K562 (cell line): ENCODE measurements at regions not wholly inside any gene's neighbourhood (a gene's known extent, or its start where the extent isn't known, plus 50 kb on each side); places are given as distances from the start of the nearest gene placed in this dataset.

Experiments used
- ATAC-seq: fragments of 200-7000 bp; cut with Tn5 transposase; 3 replicates; pipeline ENCODE4 v1.9.1; 2020; ENCODE audit warnings: moderate library complexity
- BruUV-seq: library from RNA; stranded (reverse); fragments of 400-500 nt; replicated peaks from 2 replicates; lab custom pipeline; 2021; lab: Mats Ljungman, UMichigan
- CTCF ChIA-PET: fragments of 300-600 bp; formaldehyde crosslinking; extraction: SDS; loops from one replicate; lab custom pipeline; 2021; ENCODE audit warnings: low intra/inter-chr PET ratio; lab: Yijun Ruan, JAX
- POLR2A ChIA-PET: fragments of 300-600, 350-650 bp; sonication (Branson Sonifier 250); formaldehyde crosslinking; extraction: SDS; loops from one replicate; lab custom pipeline; 2021; ENCODE audit warnings: antibody characterized with exemption, inconsistent platforms; lab: Yijun Ruan, JAX
- DNase-seq, 4 experiments: peaks; one replicate each; pipeline versions ENCODE4 v3.0.0 to v3.0.0-alpha.2; 2011 to 2018; ENCODE audit warnings: low spot score in 3 of 4, mixed read lengths in 3 of 4; ENCODE audit errors: extremely low read depth in 1 of 4
- FAIRE-seq: peaks from 2 replicates; lab custom pipeline; 2011; peaks lifted over from hg19 to GRCh38; lab: Jason Lieb, UNC
- H2AFZ ChIP-seq: 2 replicates; pipeline ENCODE4 v1.6.0; 2011; ENCODE audit warnings: low read depth, low read length, control low read depth, inconsistent platforms
- H3K27ac ChIP-seq: fragments of 200-600 bp; 3 replicates; pipeline ENCODE4 v1.8.0; 2011; ENCODE audit warnings: low read depth, mild to moderate bottlenecking, control low read depth, inconsistent platforms, low read length, moderate library complexity, mixed read lengths; ENCODE audit errors: extremely low read depth
- H3K27me3 ChIP-seq, 2 experiments: fragments of 300-600 bp in 1 of 2; 2 replicates in 1 of 2; 3 replicates in 1 of 2; pipeline versions ENCODE4 v1.6.0 to v1.8.0; 2011; ENCODE audit warnings: inconsistent platforms in 2 of 2, low read length in 2 of 2, mild to moderate bottlenecking in 1 of 2, mixed read lengths in 1 of 2, moderate library complexity in 1 of 2; ENCODE audit not compliant: control insufficient read depth in 2 of 2, insufficient read depth in 2 of 2
- H3K36me3 ChIP-seq: fragments of 300-600 bp; 3 replicates; pipeline ENCODE4 v1.8.0; 2011; ENCODE audit warnings: mild to moderate bottlenecking, low read length, inconsistent platforms; ENCODE audit not compliant: control insufficient read depth, insufficient read depth
- H3K4me1 ChIP-seq, 2 experiments: fragments of 200-600 bp in 1 of 2; replicated peaks in 1 of 2; 2 replicates in 1 of 2; 3 replicates in 1 of 2; pipeline versions ENCODE4 v1.5.1 to v1.8.0; 2011; ENCODE audit warnings: inconsistent platforms in 2 of 2, low read length in 2 of 2, mild to moderate bottlenecking in 1 of 2, mixed read lengths in 1 of 2, moderate library complexity in 1 of 2; ENCODE audit not compliant: control insufficient read depth in 2 of 2, insufficient read depth in 2 of 2
- H3K4me2 ChIP-seq: 2 replicates; pipeline ENCODE4 v1.6.1; 2011; ENCODE audit warnings: low read length, control low read depth, inconsistent platforms, mixed read lengths; ENCODE audit not compliant: insufficient read depth
- H3K4me3 ChIP-seq: fragments of 200-600 bp; sonication (generic), shearing (Covaris generic); 2 replicates; pipeline ENCODE4 v1.5.1; 2016; ENCODE audit warnings: control low read depth, inconsistent platforms
- H3K79me2 ChIP-seq: fragments of 200-600 bp; 3 replicates; pipeline ENCODE4 v1.8.0; 2011; ENCODE audit warnings: low read length, inconsistent platforms; ENCODE audit not compliant: control insufficient read depth, insufficient read depth
- H3K9ac ChIP-seq, 2 experiments: 2 replicates each; pipeline versions ENCODE4 v1.6.0 to v1.6.1; 2011; ENCODE audit warnings: low read depth in 2 of 2, low read length in 2 of 2, control low read depth in 1 of 2, inconsistent platforms in 1 of 2, mild to moderate bottlenecking in 1 of 2, mixed read lengths in 1 of 2; ENCODE audit not compliant: insufficient read depth in 1 of 2
- H3K9me1 ChIP-seq: one replicate; pipeline ENCODE4 v1.6.0; 2011; ENCODE audit warnings: inconsistent platforms, mild to moderate bottlenecking, low read length, moderate library complexity; ENCODE audit not compliant: control insufficient read depth, insufficient read depth
- H3K9me3 ChIP-seq: replicated peaks from 2 replicates; pipeline ENCODE4 v1.5.1; 2011; ENCODE audit warnings: low read depth, low read length, inconsistent platforms; ENCODE audit not compliant: control insufficient read depth, insufficient read depth
- H4K20me1 ChIP-seq: replicated peaks from 2 replicates; pipeline ENCODE4 v1.6.1; 2011; ENCODE audit warnings: low read length, inconsistent platforms, mixed read lengths; ENCODE audit not compliant: control insufficient read depth, insufficient read depth
- DDX20 ChIP-seq: fragments of 450-650 bp; IDR thresholded peaks from 2 replicates; pipeline ENCODE4 v1.6.1; 2016; ENCODE audit warnings: missing genetic modification characterization, low read depth, mild to moderate bottlenecking, missing compliant biosample characterization, moderate library complexity
- EHMT2 ChIP-seq: fragments of 450-650 bp; IDR thresholded peaks from 2 replicates; pipeline ENCODE4 v1.6.1; 2018; ENCODE audit warnings: antibody characterized with exemption
- FOXK2 ChIP-seq, 2 experiments: fragments of 450-650 bp; IDR thresholded peaks in 1 of 2; conservative IDR thresholded peaks in 1 of 2; 2 replicates each; pipeline ENCODE4 v1.6.1; 2016; ENCODE audit warnings: low read depth in 2 of 2, mild to moderate bottlenecking in 1 of 2
- HBP1 ChIP-seq: fragments of 450-650 bp; formaldehyde crosslinking; IDR thresholded peaks from 2 replicates; pipeline ENCODE4 v1.4.0; 2022; ENCODE audit warnings: missing genetic modification characterization
- MAFF ChIP-seq: IDR thresholded peaks from 2 replicates; pipeline ENCODE4 v1.6.1; 2012; ENCODE audit warnings: low read length, improper control_type of control experiment
- NR3C1 ChIP-seq: sonication (generic); formaldehyde crosslinking; IDR thresholded peaks from 2 replicates; pipeline ENCODE4 v1.8.1; 2022; ENCODE audit warnings: missing genetic modification reagents
- POLR3G ChIP-seq: IDR thresholded peaks from 2 replicates; pipeline ENCODE4 v1.6.1; 2011; ENCODE audit not compliant: insufficient read length, insufficient replicate concordance; ENCODE audit errors: extremely low read depth
- PURB ChIP-seq: sonication (generic); formaldehyde crosslinking; IDR thresholded peaks from 2 replicates; pipeline ENCODE4 v1.9.0; 2021; ENCODE audit warnings: low read depth, mild to moderate bottlenecking, missing genetic modification reagents
- ZNF165 ChIP-seq: fragments of 250-450 bp; sonication (Bioruptor Pico); IDR thresholded peaks from 2 replicates; pipeline ENCODE4 v1.4.0; 2020; ENCODE audit warnings: borderline replicate concordance
- WGBS: fragments of 100-300 bp; shearing (Covaris generic); methylation state at CpG from one replicate; pipeline ENCODE4 v1.1.6; 2016; ENCODE audit warnings: low coverage, mixed read lengths; ENCODE audit not compliant: insufficient coverage; ENCODE audit errors: missing lambda C conversion rate; 5-methylcytosine and 5-hydroxymethylcytosine counted together
- in situ Hi-C: fragments of 300-500 bp; cut with MboI; formaldehyde crosslinking; loops from 4 replicates; pipeline ENCODE4 v1.15.0; 2018; ENCODE audit warnings: inconsistent platforms, mixed read lengths
- intact Hi-C: fragments of 100-400 bp; cut with micrococcal nuclease; formaldehyde crosslinking; loops from 2 replicates; pipeline ENCODE4 v1.14.2; 2022
- TF ChIP-seq, protein P1 (sequence below): sonication (generic); formaldehyde crosslinking; IDR thresholded peaks from 2 replicates; pipeline ENCODE4 v1.8.1; 2023; ENCODE audit warnings: mild to moderate bottlenecking, missing genetic modification reagents, moderate library complexity

DNA sequence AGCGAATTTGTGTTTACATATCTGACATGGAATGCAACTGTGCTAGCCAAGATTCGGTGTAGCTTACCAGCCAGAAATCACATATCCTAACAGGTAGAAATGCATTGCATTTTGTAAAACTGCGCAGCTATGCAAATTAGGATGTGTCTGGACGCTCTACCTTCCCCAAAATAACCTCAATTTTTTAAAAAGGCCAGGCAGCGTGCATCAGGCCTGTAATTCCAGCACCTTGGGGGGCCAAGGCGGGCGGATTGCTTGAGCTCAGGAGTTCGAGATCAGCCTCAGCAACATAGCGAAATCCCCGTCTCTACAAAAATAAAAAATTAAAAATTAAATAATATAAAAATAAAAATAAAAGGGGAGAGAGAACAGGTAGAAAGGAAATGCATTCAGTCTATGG lies 305.0 kb downstream of the TYW1 start:
- Histone ChIP-seq H3K4me1 (peaks cover 0 to 15% of the 10 kb centered on the region in 2 experiments; a peak in 1 of 5 replicates), H3K4me2 (peak overlapping the region; percentile 97), H3K27ac (peak overlapping the region; percentile 94), H4K20me1 (no peaks in the 10 kb centered on the region), H3K27me3 (no peaks in the 10 kb centered on the region), H2AFZ (peak overlapping the region; percentile 99), H3K36me3 (peaks cover 29% of the 10 kb centered on the region), H3K9me1 (no peaks in the 10 kb centered on the region), H3K4me3 (peak overlapping the region; percentile 67), H3K9me3 (no peaks in the 10 kb centered on the region), H3K79me2 (peaks cover 52% of the 10 kb centered on the region), H3K9ac (peak overlapping the region; percentile 93 to 99)
- in situ Hi-C loops (no loop called here), intact Hi-C loops (no loop called here)
- FAIRE-seq (no peak), ATAC-seq (no peak), DNase-seq (peak in 1 of 4 experiments; percentile 16)
- CTCF ChIA-PET: no interaction called here
- BruUV-seq: no TSS peak
- TF ChIP-seq ZNF165 (no peak), FOXK2 (conservative IDR thresholded peaks at IDR 0.05 in 1 of 2, IDR thresholded peaks at IDR 0.05 in 1 of 2; ENCODE audit: low read depth in 2 of 2) (no peak), PURB (CRISPR knock-in tag) (no peak)
- POLR2A ChIA-PET: interaction anchor here (0.9 to 3.0 kb wide), 3 partner anchors 13 to 302 kb away, joined by 4 to 16 read pairs (median 5); no protein-coding TSS in a partner anchor
- WGBS: 2% methylated on average over 10 of the region's 10 CpGs

- peak overlapping the region; percentile 93 to 99 for H3K9ac ChIP-seq
- H3K36me3 ChIP-seq: peaks cover 33% of the 10 kb centered on the region
- peak; percentile 94 for ATAC-seq
- peaks cover 0 to 15% of the 10 kb centered on the region in 2 experiments; a peak in 1 of 5 replicates for H3K4me1 ChIP-seq
- ChIA-PET CTCF (no interaction called here), POLR2A (interaction anchor here (0.5 to 3.0 kb wide), 6 partner anchors 12 to 458 kb away, joined by 3 to 16 read pairs (median 4); no protein-coding TSS in a partner anchor)
- in situ Hi-C loops (no loop called here), intact Hi-C loops (no loop called here)
- peak; percentile 99 to 100 (median 100) for DNase-seq
- H2AFZ ChIP-seq: peak overlapping the region; percentile 99
- H3K27ac ChIP-seq: peak overlapping the region; percentile 94
- peak; percentile 96 for FAIRE-seq
- no peaks in the 10 kb centered on the region for H3K27me3 ChIP-seq
- 0% methylated on average over 66 of the region's 83 CpGs for WGBS
- H3K4me3 ChIP-seq: peak overlapping the region; percentile 67
- no peaks in the 10 kb centered on the region for H3K9me3 ChIP-seq
- no peaks in the 10 kb centered on the region for H3K9me1 ChIP-seq
- no peaks in the 10 kb centered on the region for H4K20me1 ChIP-seq
- TSS peak; percentile 66 for BruUV-seq
- peak overlapping the region; percentile 97 for H3K4me2 ChIP-seq
- peaks cover 52% of the 10 kb centered on the region for H3K79me2 ChIP-seq
- TF ChIP-seq, protein P1, sequence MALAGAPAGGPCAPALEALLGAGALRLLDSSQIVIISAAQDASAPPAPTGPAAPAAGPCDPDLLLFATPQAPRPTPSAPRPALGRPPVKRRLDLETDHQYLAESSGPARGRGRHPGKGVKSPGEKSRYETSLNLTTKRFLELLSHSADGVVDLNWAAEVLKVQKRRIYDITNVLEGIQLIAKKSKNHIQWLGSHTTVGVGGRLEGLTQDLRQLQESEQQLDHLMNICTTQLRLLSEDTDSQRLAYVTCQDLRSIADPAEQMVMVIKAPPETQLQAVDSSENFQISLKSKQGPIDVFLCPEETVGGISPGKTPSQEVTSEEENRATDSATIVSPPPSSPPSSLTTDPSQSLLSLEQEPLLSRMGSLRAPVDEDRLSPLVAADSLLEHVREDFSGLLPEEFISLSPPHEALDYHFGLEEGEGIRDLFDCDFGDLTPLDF (CRISPR knock-in tag): peak; percentile 51
- no peak for TF ChIP-seq POLR3G
- no peak for TF ChIP-seq HBP1 (CRISPR knock-in tag)
- TF ChIP-seq MAFF: no peak
- no peak for TF ChIP-seq EHMT2
- no peak for TF ChIP-seq NR3C1 (CRISPR knock-in tag)
- no peak for TF ChIP-seq DDX20
These were observed 305.7 kb downstream of the TYW1 start for GRCh38 chr7:67302113-67303039.
